PC-3 (cell line): ENCODE measurements at regions not wholly inside any gene's neighbourhood (a gene's known extent, or its start where the extent isn't known, plus 50 kb on each side); places are given as distances from the start of the nearest gene placed in this dataset.

ENCODE experiments used
- EZH2 ChIP-seq: fragments of 300-600 bp; sonication (generic); IDR thresholded peaks from one replicate; pipeline ENCODE4 v1.6.1; 2017; ENCODE audit warnings: antibody characterized with exemption, mild to moderate bottlenecking, low read length; ENCODE audit not compliant: unreplicated experiment
- TF ChIP-seq, protein P1 (sequence below): fragments of 300-600 bp; sonication (generic); conservative IDR thresholded peaks from 2 replicates; pipeline ENCODE4 v1.5.1; 2017; ENCODE audit warnings: antibody characterized with exemption, low read depth, mild to moderate bottlenecking, low read length

GRCh38 chr6:153625089-153625488 lies 414.0 kb upstream of the OPRM1 start:
- TF ChIP-seq EZH2 = no peak
- TF ChIP-seq, protein P1, sequence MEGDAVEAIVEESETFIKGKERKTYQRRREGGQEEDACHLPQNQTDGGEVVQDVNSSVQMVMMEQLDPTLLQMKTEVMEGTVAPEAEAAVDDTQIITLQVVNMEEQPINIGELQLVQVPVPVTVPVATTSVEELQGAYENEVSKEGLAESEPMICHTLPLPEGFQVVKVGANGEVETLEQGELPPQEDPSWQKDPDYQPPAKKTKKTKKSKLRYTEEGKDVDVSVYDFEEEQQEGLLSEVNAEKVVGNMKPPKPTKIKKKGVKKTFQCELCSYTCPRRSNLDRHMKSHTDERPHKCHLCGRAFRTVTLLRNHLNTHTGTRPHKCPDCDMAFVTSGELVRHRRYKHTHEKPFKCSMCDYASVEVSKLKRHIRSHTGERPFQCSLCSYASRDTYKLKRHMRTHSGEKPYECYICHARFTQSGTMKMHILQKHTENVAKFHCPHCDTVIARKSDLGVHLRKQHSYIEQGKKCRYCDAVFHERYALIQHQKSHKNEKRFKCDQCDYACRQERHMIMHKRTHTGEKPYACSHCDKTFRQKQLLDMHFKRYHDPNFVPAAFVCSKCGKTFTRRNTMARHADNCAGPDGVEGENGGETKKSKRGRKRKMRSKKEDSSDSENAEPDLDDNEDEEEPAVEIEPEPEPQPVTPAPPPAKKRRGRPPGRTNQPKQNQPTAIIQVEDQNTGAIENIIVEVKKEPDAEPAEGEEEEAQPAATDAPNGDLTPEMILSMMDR = no peak
